ENCODE measurements at regions not wholly inside any gene's neighbourhood (a gene's known extent, or its start where the extent isn't known, plus 50 kb on each side); places are given as distances from the start of the nearest gene placed in this dataset.

- no peak overlapping the region for H2BK5ac ChIP-seq (ENCODE audit: insufficient read length, low read length)
- H3K4me2 ChIP-seq (ENCODE audit: insufficient read depth, insufficient read length, low read length): no peak overlapping the region
- H3K27me3 Mint-ChIP-seq (ENCODE audit: low read depth): no peaks in the 10 kb centered on the region
- no peak overlapping the region for H3K27ac ChIP-seq (ENCODE audit: insufficient read length, low read depth, low read length)
- no peaks in the 10 kb centered on the region for H3K79me2 ChIP-seq (ENCODE audit: insufficient read depth, low read length)
- no CpG with 5 or more reads among the region's 1 CpG for WGBS (ENCODE audit: extremely low coverage, insufficient read length, low lambda C conversion rate)
- no peak overlapping the region for H3K14ac ChIP-seq (ENCODE audit: insufficient read depth, low read length)
- no peaks in the 10 kb centered on the region for H3K27me3 ChIP-seq (ENCODE audit: insufficient read depth, low read length)
- H2BK120ac ChIP-seq (ENCODE audit: low read depth, low read length, poor library complexity, severe bottlenecking): no peak overlapping the region
- no peaks in the 10 kb centered on the region for H3K9me3 ChIP-seq (ENCODE audit: control insufficient read depth, low read depth, low read length)
- DNase-seq: no peak
- no peaks in the 10 kb centered on the region for H3K36me3 Mint-ChIP-seq (ENCODE audit: insufficient read depth in 1 of 3, low read depth in 3 of 3)
- no peak overlapping the region for H3T11ph ChIP-seq (ENCODE audit: low read length)
- H4K8ac ChIP-seq (replicated peaks; ENCODE audit: insufficient read length, low read depth, low read length): no peak overlapping the region
- H3K23ac ChIP-seq (ENCODE audit: insufficient read length, low read depth, low read length): no peak overlapping the region
- no peak overlapping the region for H3K56ac ChIP-seq (ENCODE audit: insufficient read length, low read depth, low read length)
- no peak overlapping the region for H4K5ac ChIP-seq (ENCODE audit: insufficient read length, low read depth, low read length)
- H2AK5ac ChIP-seq (ENCODE audit: insufficient read length, low read length): no peak overlapping the region
- no peak overlapping the region for H3K9ac ChIP-seq (ENCODE audit: extremely low read depth, insufficient read length, low read length)
- no peaks in the 10 kb centered on the region for H4K20me1 ChIP-seq (ENCODE audit: control insufficient read depth, insufficient read depth, insufficient read length)
- no peaks in the 10 kb centered on the region for H3K79me1 ChIP-seq (ENCODE audit: insufficient read depth, low read depth, low read length, poor library complexity, severe bottlenecking)
- no peaks in the 10 kb centered on the region for H3K4me1 Mint-ChIP-seq
- no peak overlapping the region for H2AFZ ChIP-seq (ENCODE audit: low read length)
- H2BK20ac ChIP-seq (ENCODE audit: low read depth, low read length, poor library complexity, severe bottlenecking): no peak overlapping the region
- no peak overlapping the region for H3K4ac ChIP-seq (ENCODE audit: low read depth, low read length)
- H3K4me1 ChIP-seq (ENCODE audit: insufficient read depth, low read length): no peaks in the 10 kb centered on the region
- no peak for TF ChIP-seq CTCF (conservative IDR thresholded peaks at IDR 0.05)
- H2BK12ac ChIP-seq (ENCODE audit: insufficient read length, low read depth, low read length): no peak overlapping the region
- no peak overlapping the region for H2BK15ac ChIP-seq (ENCODE audit: low read depth, low read length)
- H4K91ac ChIP-seq (ENCODE audit: insufficient read length, low read depth, low read length): no peak overlapping the region
- no peak overlapping the region for H3K4me3 Mint-ChIP-seq
- H3K23me2 ChIP-seq (ENCODE audit: insufficient read length, low read depth, low read length, poor library complexity, severe bottlenecking): no peaks in the 10 kb centered on the region
- H3K9me3 Mint-ChIP-seq: no peaks in the 10 kb centered on the region
- no peak overlapping the region for H3K27ac Mint-ChIP-seq
- H3K18ac ChIP-seq (ENCODE audit: insufficient read length, low read depth, low read length): no peak overlapping the region
Measured at GRCh38 chr12:33703221-33703620, 263.6 kb upstream of the SYT10 start.

All from H9 (cell line).